ENCODE measurements at regions not wholly inside any gene's neighbourhood (a gene's known extent, or its start where the extent isn't known, plus 50 kb on each side); places are given as distances from the start of the nearest gene placed in this dataset.
"Not testable (repeated sequence)": the region's sequence is repeated elsewhere in the genome, so short reads cannot be mapped to it uniquely, and the experiment has no call there.

DNA sequence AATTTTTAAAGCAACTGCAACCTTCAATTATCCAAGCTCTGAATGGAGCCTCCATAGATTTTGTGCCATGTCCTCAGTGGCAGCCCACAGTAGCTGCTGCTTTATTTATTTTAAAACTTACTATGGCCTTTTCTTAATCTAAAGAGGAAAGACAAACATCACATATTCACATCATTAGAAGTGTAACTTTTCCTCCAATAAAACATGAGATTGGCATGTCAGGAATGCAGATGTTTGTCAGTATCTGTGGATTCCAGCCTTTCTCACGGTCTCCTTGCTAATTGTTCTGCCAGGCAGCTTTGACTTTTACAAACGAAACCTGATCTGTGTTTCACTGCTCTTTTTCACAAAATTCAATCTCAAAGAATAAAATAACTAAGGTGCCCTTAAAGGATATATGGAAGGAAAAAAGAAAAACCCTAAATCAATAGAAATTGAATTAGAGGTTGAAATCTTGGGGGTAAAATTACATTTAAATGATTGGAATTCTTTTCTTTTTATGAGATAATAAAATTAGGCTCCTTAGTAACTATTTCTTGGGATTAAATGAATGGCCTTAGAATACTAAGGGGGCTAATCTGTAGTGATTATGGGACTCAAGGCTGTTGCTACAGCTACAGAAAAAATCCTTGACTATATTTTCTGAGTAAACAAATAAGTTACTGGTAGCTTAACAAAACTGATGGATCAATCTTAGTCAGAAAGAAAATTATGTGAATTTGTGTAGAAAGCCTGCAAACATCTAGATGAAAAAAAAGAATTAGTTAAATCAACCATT lies 151.3 kb downstream of the RTL9 start:
- POLR2A ChIA-PET: no interaction called here
- CTCF ChIA-PET: no interaction called here

DNA sequence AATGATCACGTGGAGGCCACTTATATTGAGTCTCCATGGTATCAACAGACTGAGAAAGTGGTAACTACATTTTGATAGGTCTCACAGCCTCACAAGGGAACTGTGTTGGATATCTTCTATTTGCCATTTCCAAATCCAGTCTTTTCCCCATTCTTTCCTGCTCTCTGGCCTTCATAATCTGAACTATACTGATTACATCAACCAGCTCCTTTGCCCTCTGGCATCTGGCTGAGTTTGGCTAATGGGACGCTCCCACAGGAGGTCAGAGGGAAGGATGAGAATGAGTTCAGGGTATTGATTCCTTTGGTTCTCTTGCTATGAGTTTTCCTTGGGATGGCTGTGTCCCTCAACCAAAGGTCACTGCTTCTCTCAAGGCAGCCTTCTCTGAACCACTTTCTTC lies 152.6 kb downstream of the RTL9 start:
- ChIA-PET POLR2A (no interaction called here), CTCF (no interaction called here)

DNA sequence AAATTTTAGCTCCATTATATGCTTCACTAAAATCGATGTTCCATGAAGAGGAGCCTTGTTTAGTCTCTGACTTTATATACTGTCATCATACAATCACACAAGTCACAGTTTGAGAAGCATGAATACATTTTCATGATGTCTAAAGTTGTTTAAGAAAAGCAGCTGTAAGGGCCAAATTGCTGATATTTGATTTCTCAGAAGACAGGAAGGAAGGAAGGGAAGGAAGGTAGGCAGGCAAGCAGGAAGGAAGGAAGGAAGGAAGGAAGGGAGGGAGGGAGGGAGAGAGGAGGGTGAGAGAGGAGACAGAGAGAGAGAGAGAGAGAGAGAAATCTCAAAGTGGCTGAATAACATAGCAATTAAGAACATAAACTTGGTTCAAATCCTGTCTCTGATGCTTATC lies 153.7 kb downstream of the RTL9 start:
- POLR2A ChIA-PET: no interaction called here
- CTCF ChIA-PET: no interaction called here

DNA sequence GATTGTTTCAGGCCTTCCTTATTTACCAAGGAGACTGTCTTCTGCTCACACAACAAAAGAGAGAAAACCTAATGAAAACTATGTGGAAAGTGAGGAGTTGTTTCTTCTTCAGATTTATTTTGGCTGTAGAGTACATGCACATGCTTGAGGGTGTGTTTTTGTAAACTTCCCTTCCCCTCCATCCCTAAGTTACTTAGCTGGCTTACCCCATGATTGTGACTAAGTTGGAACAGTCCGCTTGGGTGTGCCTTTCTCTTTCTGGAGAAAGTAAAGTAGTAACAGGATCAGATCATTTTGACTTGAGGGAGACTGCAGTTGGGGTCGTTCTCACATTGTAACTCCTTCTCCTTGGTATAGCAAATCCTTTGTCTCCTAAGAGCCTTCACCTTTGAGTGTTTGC lies 155.9 kb downstream of the RTL9 start:
- CTCF ChIA-PET: no interaction called here

DNA sequence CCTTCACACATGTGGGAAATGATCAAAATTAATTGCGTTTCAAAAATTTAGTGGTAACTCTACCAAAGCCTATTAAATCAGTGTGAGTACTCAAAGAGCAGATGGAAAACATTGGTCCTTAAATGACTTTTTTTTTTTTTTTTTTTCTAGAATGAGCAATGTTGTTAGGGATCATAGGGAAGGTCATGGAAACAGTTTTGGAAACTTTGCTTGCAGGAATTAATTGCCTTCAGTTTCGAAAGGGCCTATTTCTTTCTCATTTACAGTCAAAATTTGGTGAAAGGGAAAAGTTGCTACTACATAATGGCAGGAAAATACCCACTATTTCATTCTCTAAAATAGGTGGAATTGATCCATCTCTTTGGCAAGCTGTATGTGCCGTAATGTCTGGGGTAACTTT lies 160.9 kb downstream of the RTL9 start:
- CTCF ChIA-PET: no interaction called here
- POLR2A ChIA-PET: no interaction called here

More for the DNA sequence above, 155.9 kb downstream of the RTL9 start:
- POLR2A ChIA-PET: no interaction called here

DNA sequence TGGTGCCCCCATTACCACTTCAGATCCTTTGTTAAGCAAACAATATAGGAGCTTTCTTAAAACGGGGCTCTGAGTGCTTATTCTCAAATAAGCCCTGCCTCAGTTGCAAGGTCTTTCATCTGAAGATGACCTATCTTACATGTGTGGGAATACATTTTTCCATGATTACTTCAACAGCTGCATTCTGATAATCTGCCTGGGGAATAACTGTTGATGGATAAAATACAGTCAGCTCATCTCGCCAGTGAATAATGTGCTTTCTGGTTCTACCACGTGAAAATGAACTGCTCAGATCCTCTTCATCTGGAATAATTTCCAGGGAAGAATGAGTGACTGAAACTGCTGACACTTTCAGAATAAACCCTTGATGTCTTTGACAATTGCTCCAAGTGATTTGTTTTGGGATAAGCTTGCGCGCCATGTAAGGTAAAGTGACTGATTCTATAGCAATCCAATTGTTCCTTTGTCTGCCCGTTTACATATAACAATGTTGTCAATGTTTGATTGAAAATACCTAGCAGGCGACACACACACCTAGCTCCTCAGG lies 161.3 kb downstream of the RTL9 start:
- POLR2A ChIA-PET: no interaction called here
- CTCF ChIA-PET: no interaction called here

DNA sequence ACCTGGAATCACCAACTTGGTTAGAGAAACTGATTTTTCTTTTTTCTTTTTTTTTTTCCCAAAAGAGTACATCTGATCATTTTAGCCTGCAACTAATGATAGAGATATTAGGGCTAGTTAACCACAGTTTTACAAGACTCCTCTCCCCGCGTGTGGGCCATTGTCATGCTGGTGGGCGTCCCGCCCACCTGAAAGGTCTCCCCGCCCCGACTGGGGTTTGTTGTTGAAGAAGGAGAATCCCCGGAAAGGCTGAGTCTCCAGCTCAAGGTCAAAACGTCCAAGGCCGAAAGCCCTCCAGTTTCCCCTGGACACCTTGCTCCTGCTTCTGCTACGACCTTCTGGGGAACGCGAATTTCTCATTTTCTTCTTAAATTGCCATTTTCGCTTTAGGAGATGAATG lies 162.0 kb downstream of the RTL9 start:
- CTCF ChIA-PET, POLR2A ChIA-PET: not testable (repeated sequence)

DNA sequence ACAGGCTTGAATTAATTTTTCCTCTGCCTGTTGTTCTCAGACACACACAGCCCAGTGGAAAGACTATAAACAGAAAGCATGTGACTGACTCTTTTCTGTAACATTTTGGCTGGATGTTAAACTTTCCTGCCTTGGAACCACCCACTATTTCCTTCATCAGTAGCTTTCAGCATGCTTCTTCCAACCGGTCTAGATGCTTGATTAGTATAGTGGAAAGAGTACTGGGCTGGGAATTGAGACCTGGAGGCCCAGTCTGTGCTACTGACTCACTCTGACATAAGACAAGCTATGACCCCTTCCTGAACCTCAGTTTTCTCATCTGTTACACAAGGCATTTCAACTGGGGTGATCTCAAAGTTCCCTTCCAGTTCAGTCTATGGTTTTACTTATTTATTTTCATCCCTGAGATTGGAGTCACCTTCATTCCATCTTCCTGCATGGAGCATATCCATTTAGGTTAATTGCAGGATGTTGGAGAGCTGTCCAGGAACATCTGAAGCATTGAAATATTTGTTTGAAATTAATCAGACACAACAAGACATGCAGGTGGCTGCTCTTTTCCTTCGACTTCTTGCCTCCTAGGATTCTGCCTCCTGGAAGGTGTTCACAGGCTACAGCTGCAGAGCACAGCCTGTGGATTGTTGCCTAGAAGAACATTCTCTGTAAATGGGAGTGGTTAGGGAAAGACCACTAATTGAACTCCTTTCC lies 173.4 kb downstream of the RTL9 start:
- ChIA-PET CTCF (no interaction called here), POLR2A (no interaction called here)

DNA sequence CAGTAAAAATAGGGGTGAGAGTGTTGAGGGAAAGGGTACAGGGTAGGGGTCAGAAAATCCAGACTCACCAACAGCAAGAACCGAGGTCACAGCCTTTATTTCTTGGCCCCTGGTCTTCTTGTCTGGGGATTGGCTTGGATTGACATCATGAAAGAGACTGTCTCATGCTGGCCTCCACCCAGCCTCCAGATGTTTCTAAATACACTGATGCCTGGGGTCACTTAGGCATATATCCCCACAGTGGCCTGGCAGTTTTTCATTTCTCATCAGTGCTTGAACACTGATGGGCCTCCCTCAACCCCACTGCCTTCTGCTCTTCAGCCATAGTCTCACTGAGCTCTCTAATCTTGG lies 173.9 kb downstream of the RTL9 start:
- ChIA-PET CTCF (no interaction called here), POLR2A (no interaction called here)

DNA sequence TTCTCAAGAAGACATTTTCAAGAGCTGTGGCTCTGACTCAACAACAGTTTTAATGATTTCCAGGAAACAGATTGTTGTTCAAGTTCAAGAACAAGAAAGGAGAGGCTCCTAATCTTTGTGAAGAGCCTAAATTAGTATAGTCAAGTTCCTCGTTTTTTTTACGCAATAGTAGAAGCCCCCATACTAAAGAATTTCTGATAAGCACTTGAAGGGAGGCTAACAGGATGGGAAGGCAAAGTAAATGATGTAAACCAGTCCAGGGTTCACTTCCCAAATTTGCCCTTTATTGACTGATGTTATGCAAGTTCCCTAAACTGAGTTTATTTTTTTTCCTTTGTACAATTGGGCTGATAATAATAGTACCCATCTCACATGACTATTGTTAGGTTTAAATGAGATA lies 178.2 kb downstream of the RTL9 start:
- CTCF ChIA-PET: no interaction called here

DNA sequence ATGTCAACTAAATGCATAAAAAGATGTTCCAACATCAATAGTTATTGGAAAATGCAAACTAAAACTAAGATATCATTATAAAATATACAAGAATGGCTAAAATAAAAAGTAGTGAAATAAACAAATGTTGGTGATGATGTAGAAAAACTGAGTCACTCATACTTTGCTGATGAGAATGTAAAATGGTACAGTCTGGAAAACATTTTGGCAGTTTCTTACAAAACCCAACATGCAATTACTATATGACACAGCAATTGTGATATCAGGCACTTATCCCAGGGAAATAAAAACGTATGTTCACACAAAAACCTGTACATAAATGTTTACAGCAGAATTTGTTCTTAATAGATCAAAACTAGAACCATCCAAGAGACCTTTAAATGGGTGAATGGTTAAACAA lies 182.6 kb downstream of the RTL9 start:
- POLR2A ChIA-PET: no interaction called here
- CTCF ChIA-PET: no interaction called here

More for the DNA sequence above, 178.2 kb downstream of the RTL9 start:
- POLR2A ChIA-PET: no interaction called here

DNA sequence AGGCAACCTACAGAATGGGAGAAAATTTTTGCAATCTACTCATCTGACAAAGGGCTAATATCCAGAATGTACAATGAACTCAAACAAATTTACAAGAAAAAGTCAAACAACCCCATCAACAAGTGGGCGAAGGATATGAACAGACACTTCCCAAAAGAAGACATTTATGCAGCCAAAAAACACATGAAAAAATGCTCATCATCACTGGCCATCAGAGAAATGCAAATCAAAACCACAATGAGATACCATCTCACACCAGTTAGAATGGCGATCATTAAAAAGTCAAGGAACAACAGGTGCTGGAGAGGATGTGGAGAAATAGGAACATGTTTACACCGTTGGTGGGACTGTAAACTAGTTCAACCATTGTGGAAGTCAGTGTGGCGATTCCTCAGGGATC lies 192.2 kb downstream of the RTL9 start:
- CTCF ChIA-PET, POLR2A ChIA-PET: not testable (repeated sequence)

DNA sequence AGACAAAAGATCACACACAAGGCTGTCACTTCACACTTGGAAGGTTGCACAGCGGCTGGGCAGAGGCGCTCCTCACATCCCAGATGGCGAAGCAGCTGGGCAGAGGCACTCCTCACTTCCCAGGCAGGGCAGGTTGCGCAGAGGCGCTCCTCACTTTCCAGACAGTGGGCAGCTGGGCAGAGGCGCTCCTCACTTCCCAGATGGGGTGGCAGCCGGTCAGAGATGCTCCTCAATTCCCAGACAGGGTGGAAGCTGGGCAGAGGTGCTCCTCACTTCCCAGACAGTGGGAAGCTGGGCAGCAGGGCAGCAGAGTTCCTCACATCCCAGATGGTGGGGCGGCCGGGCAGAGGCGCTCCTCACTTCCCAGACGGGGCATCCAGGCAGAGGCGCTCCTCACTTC lies 199.2 kb downstream of the RTL9 start:
- CTCF ChIA-PET: no interaction called here
- POLR2A ChIA-PET: no interaction called here

DNA sequence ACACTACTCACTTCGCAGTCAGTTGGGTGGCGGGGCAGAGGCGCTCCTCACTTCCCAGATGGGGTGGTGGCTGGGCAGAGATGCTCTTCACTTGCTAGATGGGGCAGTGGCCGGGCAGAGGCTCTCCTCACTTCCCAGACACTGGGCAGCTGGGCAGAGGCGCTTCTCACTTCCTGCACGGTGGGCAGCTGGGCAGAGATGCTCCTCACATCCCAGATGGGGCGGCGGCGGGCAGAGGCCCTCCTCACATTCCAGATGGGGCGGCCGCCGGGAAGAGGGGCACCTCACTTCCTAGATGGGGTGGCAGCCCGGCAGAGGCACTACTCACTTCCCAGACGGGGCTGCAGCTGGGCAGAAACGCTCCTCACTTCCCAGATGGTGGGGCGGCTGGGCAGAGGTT lies 199.8 kb downstream of the RTL9 start:
- POLR2A ChIA-PET: no interaction called here
- CTCF ChIA-PET: no interaction called here

DNA sequence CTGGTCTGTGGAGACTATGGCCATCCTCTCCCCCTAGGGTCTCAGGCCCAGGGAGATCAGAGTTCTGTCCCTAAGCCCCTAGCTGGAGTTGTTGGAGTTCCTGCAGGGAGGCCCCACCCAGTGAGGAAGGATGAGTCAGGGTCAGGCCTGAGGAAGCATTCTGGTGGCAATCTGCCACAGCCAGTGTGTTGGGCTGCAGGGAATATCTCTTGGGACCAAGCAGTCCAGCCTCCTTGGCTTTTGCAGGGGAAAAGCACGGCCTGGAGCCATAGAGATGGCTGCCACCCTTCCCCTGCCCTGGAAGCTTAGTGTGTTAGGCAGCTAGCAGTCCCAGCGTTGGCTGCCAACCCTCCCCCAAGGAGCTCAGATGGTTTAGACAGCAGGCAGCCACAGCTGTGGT lies 202.4 kb downstream of the RTL9 start:
- POLR2A ChIA-PET: no interaction called here
- CTCF ChIA-PET: no interaction called here

DNA sequence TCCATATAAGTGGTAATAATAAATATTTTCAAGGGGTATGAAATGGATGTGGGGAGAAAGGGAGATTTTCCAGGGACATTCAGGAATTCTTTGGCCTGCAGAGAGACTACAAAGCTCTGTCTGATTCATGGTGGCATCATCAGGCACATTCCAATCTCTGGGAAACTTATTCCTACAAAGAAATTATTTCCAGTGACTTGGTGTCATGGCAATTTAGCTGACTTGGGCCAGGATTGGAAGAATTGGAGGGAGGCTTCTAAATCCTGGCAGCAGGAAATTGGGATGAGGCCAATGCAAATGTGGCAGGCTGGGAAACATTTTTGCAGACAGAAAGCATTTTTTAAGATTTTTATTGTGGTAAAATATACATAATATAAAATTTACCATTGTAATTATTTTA lies 204.6 kb downstream of the RTL9 start:
- CTCF ChIA-PET: no interaction called here
- POLR2A ChIA-PET: no interaction called here

DNA sequence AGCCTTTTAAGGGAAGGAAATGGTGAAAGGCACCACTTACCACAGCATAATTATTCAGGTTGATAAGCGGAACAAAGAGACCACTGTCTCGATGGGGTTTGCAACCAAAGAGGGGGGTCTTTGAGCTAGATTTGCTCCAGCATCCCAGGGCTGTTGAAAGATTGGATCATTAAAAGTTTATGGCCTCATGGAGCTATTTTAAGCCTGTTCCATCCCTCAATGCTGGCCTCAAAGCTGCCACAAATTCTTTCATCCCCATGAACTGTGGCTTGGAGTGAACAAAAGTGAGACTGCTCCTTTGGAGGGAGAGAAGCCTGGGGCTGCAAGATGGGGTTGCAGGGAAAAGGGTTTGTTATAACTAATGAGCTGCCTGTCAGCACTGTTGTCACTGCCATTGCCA lies 209.8 kb downstream of the RTL9 start:
- ChIA-PET POLR2A (no interaction called here), CTCF (no interaction called here)

DNA sequence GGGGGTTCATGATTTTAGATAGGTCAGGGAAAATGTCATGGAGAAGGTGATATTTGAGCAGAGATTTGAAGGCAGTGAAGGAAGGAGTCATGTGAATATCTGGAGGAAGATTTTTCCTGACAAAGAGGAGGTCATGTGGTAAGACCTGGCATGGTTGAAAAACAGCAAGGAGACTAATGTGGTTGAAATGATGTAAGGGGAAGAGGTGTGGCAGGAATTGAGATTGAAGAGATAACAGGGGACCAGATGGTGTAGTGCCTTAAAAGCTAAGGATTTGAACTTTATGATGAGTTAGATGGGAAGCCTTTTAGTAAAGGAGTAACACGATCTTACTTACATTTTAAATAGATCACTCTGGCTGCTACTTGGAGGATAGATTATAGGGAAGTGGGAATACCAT lies 210.9 kb downstream of the RTL9 start:
- ChIA-PET POLR2A (no interaction called here), CTCF (no interaction called here)

DNA sequence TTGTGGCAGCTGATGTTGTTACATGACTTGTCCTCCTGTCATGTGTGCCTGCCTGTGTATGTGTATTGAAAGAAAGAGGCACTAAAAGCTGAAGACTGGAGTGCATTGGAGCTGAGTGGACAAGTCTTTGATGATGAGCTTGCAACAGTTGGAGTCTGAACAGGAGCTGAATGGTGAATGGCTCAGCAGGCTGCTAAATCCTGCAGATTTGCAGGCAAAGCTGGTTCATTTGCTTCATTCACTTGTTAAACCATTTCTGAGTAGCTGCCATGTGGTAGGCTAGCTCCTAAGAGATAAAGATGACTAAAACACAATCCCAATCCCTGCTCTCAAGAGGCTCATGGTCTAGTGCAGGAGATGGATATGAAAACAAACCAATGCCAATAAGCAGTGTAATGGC lies 217.3 kb downstream of the CHRDL1 start:
- ChIA-PET CTCF (no interaction called here), POLR2A (no interaction called here)

DNA sequence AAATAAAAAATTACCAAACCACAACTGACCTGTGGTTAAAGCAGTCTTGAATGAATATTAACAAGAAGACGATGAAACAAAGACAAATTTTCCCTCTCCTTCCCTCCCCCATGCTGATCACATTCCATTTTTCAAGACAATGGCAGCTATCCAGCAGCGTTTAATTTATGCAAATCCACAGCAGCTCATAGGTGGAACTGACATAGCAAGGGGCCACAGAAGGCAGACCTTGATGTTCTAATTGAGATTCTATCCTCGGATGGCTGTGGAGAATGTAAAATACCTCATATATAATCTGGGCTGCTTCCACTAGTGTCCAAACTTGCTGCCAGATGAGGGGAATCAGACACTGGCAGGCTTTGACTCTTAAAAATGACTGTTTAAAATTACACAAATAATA lies 211.5 kb downstream of the CHRDL1 start:
- ChIA-PET CTCF (no interaction called here), POLR2A (no interaction called here)

DNA sequence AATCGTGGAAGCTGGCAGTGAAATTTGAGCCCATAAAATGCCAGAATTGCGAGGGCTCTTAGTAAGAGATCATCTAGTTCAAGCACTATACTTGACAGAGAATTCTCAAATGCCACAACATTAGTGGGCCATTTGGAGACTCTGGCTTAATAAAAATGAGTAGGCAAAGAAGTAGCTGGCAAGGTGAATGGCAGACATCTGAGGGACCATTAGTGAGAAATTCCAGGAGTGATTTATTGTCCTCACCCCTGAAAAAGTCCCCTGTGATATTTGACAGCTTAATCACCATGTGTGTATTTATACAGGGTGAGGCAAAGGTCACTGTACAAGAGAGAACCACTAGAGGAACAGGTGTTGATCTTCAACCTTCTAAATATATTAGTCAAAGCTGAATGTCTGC lies 207.5 kb downstream of the CHRDL1 start:
- ChIA-PET POLR2A (no interaction called here), CTCF (no interaction called here)

DNA sequence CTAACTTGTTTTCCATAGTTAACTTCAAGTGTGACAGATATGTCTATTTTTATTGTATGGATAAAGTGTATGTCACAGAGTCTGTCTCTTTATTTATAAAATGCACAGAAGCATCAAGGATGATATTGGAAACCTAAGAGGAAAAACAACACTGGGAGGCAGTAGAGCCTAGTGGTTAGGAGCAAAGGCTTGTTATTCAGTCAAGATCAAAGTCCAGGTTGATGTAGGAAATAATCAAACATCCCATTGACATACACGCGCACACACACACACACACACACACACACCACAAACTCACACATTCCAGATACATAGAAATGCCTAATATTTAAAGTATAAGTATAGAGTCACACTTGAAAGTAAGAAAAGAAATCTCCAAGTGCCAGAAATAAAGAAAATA lies 206.8 kb downstream of the CHRDL1 start:
- ChIA-PET CTCF (no interaction called here), POLR2A (no interaction called here)

Measured in activated CD8-positive, alpha-beta memory T cell treated with anti-CD3 and anti-CD28 coated beads for 36 hours (primary cell).